ENCODE measurements at regions not wholly inside any gene's neighbourhood (a gene's known extent, or its start where the extent isn't known, plus 50 kb on each side); places are given as distances from the start of the nearest gene placed in this dataset.
A peak's percentile ranks its signal among the peaks of the same experiment; 100 is the strongest.

DNA sequence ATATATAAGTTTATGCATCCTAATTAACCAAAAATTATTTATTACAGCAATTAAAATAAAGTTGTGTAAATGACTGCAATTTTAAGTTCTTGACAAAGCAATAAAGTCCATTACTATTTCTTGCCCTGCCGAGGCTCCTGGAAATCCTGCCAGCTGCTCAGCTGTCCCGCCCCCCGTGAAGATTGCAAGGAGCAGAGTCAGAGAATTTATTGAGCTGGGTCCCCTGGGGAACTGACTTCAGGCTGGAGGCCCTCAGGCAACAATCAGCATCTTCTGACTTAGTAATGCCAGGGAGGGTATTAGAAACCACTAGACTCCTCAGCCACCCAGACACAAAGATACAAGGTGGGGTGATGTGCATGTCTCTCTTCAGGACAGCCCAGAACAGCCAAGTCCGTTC is 92.3 kb downstream of the EDN3 start:
- Histone ChIP-seq H3K9me3 (ENCODE audit: control insufficient read depth, insufficient read depth, low read length) (no peaks in the 10 kb centered on the region), H3K4me1 (ENCODE audit: insufficient read depth, low read length) (no peaks in the 10 kb centered on the region), H3K36me3 (ENCODE audit: insufficient read depth, low read length) (no peaks in the 10 kb centered on the region), H3K9ac (ENCODE audit: low read depth, low read length) (no peak overlapping the region)

DNA sequence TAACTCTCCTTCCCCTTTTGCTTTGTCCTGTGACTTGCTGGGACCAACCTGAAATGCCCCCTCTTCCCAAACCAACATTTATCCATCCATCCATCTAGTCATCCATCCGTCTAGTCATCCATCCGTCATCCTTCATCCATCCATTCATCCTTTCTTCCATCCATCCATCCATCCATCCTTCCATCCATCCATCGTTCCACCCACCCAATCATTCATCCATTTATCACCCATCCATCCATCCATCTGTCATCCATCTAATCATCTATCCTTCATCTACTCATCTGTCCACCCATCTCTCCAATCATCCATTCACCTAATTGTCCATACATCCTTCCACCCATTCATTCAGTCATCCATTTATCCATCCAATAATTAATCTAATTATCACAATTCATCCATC is 92.7 kb downstream of the EDN3 start:
- Histone ChIP-seq H3K4me1 (ENCODE audit: insufficient read depth, low read length) (no peaks in the 10 kb centered on the region), H3K9me3 (ENCODE audit: control insufficient read depth, insufficient read depth, low read length) (no peaks in the 10 kb centered on the region), H3K9ac (ENCODE audit: low read depth, low read length) (no peak overlapping the region), H3K36me3 (ENCODE audit: insufficient read depth, low read length) (no peaks in the 10 kb centered on the region)

DNA sequence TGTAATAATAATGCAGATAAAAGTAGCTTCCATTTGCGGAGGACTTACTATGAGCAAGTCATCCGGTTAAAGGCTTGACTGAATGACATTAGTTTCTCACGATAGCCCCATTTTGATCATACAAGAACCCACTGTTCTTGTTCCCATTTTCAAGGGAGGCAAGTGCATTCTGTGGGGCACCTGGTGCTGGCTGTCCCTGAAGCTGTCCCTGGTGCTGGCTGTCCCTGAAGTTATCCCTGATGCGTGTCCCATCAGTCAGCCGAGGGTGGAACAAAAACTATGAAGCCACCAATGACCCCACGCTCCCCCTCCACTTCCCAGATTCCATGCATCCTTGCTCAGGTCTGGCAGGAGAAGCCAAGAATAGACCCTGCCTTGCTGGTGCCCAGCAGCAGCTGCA is 95.3 kb downstream of the EDN3 start:
- H3K36me3 ChIP-seq (ENCODE audit: insufficient read depth, low read length) = no peaks in the 10 kb centered on the region
- H3K4me1 ChIP-seq (ENCODE audit: insufficient read depth, low read length) = no peaks in the 10 kb centered on the region
- no peaks in the 10 kb centered on the region for H3K9me3 ChIP-seq (ENCODE audit: control insufficient read depth, insufficient read depth, low read length)
- no peak overlapping the region for H3K9ac ChIP-seq (ENCODE audit: low read depth, low read length)

DNA sequence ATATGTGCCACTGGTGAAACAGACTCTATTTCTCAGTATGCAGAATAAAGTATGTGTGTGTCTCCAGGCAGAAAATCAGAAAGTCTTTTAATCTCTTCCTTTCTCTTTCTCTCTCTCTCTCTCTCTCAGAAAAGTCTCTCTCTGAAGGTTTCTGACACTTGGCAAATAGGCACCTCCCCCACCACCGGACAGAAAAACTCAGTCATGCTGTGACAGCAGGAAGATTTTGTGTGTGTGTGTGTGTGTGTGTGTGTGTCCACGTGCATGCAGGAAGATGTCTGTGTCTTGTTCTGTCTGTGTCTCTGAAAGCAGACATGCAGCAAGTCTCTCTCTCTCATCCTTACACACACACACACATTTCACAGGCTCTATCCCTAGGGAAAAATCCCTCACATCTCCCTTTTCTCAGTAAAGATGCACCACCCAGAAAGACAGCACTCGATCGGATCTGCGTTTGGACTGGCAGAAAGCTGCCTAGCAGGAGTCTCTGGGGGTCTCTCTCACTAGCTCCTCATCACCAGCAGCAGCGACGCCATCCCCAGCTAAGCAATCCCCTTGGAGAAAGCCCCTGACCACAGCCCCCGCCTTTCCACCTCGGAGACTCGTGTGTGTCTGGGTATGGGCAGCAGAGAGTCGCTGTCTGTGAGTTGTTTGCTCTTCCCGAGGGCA is 98.3 kb downstream of the EDN3 start:
- H3K36me3 ChIP-seq (ENCODE audit: insufficient read depth, low read length) = no peaks in the 10 kb centered on the region
- no peak overlapping the region for H3K9ac ChIP-seq (ENCODE audit: low read depth, low read length)
- H3K9me3 ChIP-seq (ENCODE audit: control insufficient read depth, insufficient read depth, low read length) = no peaks in the 10 kb centered on the region
- no peaks in the 10 kb centered on the region; the same call in 1 of the 2 replicates for H3K4me1 ChIP-seq (ENCODE audit: insufficient read depth, low read length)

GRCh38 chr20:59399426-59400099 is 99.2 kb downstream of the EDN3 start:
- no peaks in the 10 kb centered on the region; the same call in 1 of the 2 replicates for H3K4me1 ChIP-seq (ENCODE audit: insufficient read depth, low read length)

GRCh38 chr20:59400708-59401107 is 100.3 kb downstream of the EDN3 start:
- H3K9ac ChIP-seq (ENCODE audit: low read depth, low read length) = no peak overlapping the region

More at GRCh38 chr20:59399426-59400099, 99.2 kb downstream of the EDN3 start:
- Histone ChIP-seq H3K9ac (ENCODE audit: low read depth, low read length) (no peak overlapping the region), H3K36me3 (ENCODE audit: insufficient read depth, low read length) (no peaks in the 10 kb centered on the region), H3K9me3 (ENCODE audit: control insufficient read depth, insufficient read depth, low read length) (no peaks in the 10 kb centered on the region)

DNA sequence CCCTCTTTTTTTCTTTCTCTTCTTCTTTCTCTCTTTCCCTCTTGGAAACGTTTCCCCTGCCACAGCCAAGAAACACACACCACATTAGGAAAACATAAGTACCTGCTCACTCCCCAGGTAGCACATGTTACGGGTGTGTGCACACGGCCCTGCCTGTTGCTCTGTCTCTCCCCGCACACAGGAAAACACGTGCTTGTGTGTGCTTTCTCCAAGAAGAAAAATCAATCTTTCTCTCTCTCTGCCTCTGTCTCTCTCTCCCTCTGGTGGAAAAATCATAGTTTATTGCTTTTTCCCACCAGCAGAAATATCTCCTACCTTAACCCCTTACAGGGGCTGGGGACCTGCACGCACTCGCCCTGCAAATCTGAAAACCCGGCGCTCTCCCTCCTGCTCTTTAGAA is 102.3 kb downstream of the EDN3 start:
- peak overlapping the region; percentile 68; the same call in 1 of the 2 replicates for H3K9ac ChIP-seq (ENCODE audit: low read depth, low read length)
- H3K4me1 ChIP-seq (ENCODE audit: insufficient read depth, low read length) = no peaks in the 10 kb centered on the region; the same call in 1 of the 2 replicates
- H3K36me3 ChIP-seq (ENCODE audit: insufficient read depth, low read length) = no peaks in the 10 kb centered on the region
- H3K9me3 ChIP-seq (ENCODE audit: control insufficient read depth, insufficient read depth, low read length) = no peaks in the 10 kb centered on the region

More at GRCh38 chr20:59400708-59401107, 100.3 kb downstream of the EDN3 start:
- H3K9me3 ChIP-seq (ENCODE audit: control insufficient read depth, insufficient read depth, low read length) = no peaks in the 10 kb centered on the region
- H3K36me3 ChIP-seq (ENCODE audit: insufficient read depth, low read length) = no peaks in the 10 kb centered on the region
- H3K4me1 ChIP-seq (ENCODE audit: insufficient read depth, low read length) = no peaks in the 10 kb centered on the region; the same call in 1 of the 2 replicates

GRCh38 chr20:59403261-59403961 is 103.0 kb downstream of the EDN3 start:
- peak overlapping the region; percentile 68 for H3K9ac ChIP-seq (ENCODE audit: low read depth, low read length)
- H3K9me3 ChIP-seq (ENCODE audit: control insufficient read depth, insufficient read depth, low read length) = no peaks in the 10 kb centered on the region
- no peaks in the 10 kb centered on the region; the same call in 1 of the 2 replicates for H3K4me1 ChIP-seq (ENCODE audit: insufficient read depth, low read length)
- no peaks in the 10 kb centered on the region for H3K36me3 ChIP-seq (ENCODE audit: insufficient read depth, low read length)

GRCh38 chr20:59403962-59404314 is 103.5 kb downstream of the EDN3 start:
- no peaks in the 10 kb centered on the region for H3K36me3 ChIP-seq (ENCODE audit: insufficient read depth, low read length)
- H3K4me1 ChIP-seq (ENCODE audit: insufficient read depth, low read length) = no peaks in the 10 kb centered on the region; the same call in 1 of the 2 replicates
- no peaks in the 10 kb centered on the region for H3K9me3 ChIP-seq (ENCODE audit: control insufficient read depth, insufficient read depth, low read length)
- peak overlapping the region; percentile 68; the same call in 1 of the 2 replicates for H3K9ac ChIP-seq (ENCODE audit: low read depth, low read length)

DNA sequence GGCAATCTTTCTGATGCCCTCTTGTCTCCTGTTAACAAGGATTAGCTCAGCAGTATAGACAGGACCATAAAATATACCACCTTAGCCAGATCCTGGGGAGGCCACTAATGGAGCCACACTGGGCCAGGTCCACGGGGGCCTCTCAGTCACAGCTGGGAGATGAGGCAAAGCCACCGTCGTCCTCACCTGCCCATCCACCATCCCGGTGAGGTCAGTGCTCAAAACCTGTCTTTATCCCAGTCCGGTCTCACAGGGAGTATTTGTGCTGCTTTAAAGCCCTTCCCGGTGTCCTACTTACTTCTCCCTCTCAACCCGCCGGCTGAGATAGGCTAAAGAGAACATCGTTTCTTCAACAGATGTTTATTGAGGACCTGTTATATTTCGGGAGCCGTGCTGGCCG is 104.3 kb downstream of the EDN3 start:
- H3K4me1 ChIP-seq (ENCODE audit: insufficient read depth, low read length) = no peaks in the 10 kb centered on the region; the same call in 1 of the 2 replicates
- no peaks in the 10 kb centered on the region for H3K9me3 ChIP-seq (ENCODE audit: control insufficient read depth, insufficient read depth, low read length)
- no peaks in the 10 kb centered on the region for H3K36me3 ChIP-seq (ENCODE audit: insufficient read depth, low read length)
- no peak overlapping the region for H3K9ac ChIP-seq (ENCODE audit: low read depth, low read length)

DNA sequence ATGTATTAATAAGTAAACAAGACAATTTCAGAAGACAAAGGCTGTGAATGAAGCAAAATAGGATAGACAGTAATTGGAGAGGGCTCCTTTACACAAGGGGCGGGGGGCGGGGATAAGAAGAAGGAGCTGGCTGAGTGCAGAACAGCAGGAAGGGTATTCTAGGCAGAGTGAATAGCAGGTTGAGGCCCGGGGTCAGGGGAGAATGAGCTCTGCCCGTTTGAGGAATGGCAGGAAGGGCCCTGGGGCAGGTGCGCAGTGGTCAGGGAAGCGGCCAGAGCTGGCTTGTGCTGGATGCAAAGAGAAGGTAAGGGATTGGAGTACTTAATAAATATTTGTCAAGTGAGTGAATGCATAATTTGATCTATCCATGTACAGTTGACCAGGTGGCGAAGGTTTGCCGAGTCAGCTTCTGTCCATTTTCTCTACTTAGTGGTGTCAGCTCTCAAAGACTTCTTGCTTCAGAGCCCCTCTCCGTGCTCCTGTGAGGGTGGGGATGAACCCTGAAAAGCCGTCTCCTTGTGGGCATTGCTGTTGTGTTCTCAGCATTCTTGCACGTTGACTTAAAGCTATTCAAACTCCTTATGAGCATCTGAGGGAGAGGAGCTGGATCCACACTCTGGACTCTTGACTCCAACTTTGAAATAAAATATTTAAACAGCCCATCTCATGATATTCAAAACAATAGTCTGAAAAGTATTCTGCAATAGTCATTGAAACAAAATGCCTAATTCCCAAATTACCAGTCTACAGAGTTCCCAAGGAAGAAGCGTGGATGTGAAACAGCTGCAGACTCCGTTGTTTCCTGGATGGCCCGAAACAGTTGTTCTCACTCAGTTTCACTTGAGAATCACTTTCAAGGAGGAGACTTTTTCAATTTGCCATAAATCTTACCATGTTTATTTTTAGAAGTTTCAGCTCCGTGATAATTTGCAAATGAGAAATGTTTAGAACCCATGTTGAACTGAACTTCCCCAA is 105.1 kb downstream of the EDN3 start:
- Histone ChIP-seq H3K36me3 (ENCODE audit: insufficient read depth, low read length) (no peaks in the 10 kb centered on the region), H3K4me1 (ENCODE audit: insufficient read depth, low read length) (no peaks in the 10 kb centered on the region; the same call in 1 of the 2 replicates), H3K9me3 (ENCODE audit: control insufficient read depth, insufficient read depth, low read length) (no peaks in the 10 kb centered on the region), H3K9ac (ENCODE audit: low read depth, low read length) (no peak overlapping the region)

DNA sequence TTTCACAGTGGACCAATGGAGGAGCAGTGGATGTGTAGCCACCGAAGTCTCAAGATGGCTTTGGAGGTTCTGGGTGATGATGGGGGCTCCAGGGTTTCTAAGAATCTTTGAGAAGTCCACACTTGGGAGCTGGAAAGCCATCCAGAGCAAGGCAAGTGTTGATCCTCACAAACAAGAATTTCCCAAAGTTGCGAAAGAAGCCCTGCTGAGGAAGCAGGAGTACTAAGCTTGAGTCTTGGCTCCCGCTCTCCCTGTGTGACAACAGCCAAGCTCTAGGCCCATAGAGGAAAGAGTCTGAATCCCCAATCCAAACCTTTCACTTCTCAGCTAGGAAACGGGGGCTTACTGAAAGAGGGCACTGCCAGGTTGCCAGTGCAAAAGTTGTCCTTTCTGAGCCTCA is 106.0 kb downstream of the EDN3 start:
- no peaks in the 10 kb centered on the region; the same call in 1 of the 2 replicates for H3K4me1 ChIP-seq (ENCODE audit: insufficient read depth, low read length)
- no peaks in the 10 kb centered on the region for H3K9me3 ChIP-seq (ENCODE audit: control insufficient read depth, insufficient read depth, low read length)
- H3K9ac ChIP-seq (ENCODE audit: low read depth, low read length) = no peak overlapping the region
- H3K36me3 ChIP-seq (ENCODE audit: insufficient read depth, low read length) = no peaks in the 10 kb centered on the region

DNA sequence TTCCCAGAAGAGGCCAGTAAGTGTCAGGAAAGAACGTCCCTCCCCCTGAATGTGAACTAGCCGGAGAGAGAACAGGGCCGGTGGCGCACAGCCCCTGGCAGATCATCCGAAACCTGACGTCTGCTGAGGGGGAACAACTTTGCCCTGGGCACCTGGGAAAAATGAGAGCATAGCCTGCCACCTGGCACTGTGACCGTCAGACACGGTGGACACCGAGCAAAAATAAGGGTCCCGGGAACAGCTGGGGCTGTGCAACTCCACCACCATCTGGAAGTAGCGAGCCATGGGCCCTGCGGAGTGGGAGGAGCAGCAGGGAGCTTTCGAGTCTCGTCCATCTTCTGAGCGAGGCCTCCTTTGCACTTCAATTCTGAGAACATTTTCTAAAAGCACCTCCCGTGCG is 110.8 kb downstream of the EDN3 start:
- Histone ChIP-seq H3K36me3 (ENCODE audit: insufficient read depth, low read length) (no peaks in the 10 kb centered on the region), H3K9me3 (ENCODE audit: control insufficient read depth, insufficient read depth, low read length) (no peaks in the 10 kb centered on the region), H3K4me1 (ENCODE audit: insufficient read depth, low read length) (0 out of 2 replicates have a peak, but pooled peaks cover 4% of the 10 kb centered on the region), H3K9ac (ENCODE audit: low read depth, low read length) (no peak overlapping the region)

- no peaks in the 10 kb centered on the region for H3K36me3 ChIP-seq (ENCODE audit: insufficient read depth, low read length)
- no peak overlapping the region for H3K9ac ChIP-seq (ENCODE audit: low read depth, low read length)
- no peaks in the 10 kb centered on the region for H3K9me3 ChIP-seq (ENCODE audit: control insufficient read depth, insufficient read depth, low read length)
- 0 out of 2 replicates have a peak, but pooled peaks cover 4% of the 10 kb centered on the region for H3K4me1 ChIP-seq (ENCODE audit: insufficient read depth, low read length)
Measured at GRCh38 chr20:59411589-59411988, 111.2 kb downstream of the EDN3 start.
